Adrenal gland (tissue), 9 donors: ENCODE measurements at regions not wholly inside any gene's neighbourhood (a gene's known extent, or its start where the extent isn't known, plus 50 kb on each side); places are given as distances from the start of the nearest gene placed in this dataset.
"Not testable (repeated sequence)": the region's sequence is repeated elsewhere in the genome, so short reads cannot be mapped to it uniquely, and the experiment has no call there.

ENCODE experiments used
- DNase-seq, 7 donors: peaks; one replicate each; pipeline ENCODE4 v3.0.0-alpha.2; 2019 to 2020
- H3K27ac ChIP-seq, 5 donors: fragments of 200-600 bp; sonication (generic) in 4 of 5; 1 replicate in 3 of 5; 2 replicates in 2 of 5; pipeline versions ENCODE4 v1.5.1 to v1.8.0; 2016 to 2020; ENCODE audit warnings: mild to moderate bottlenecking in 1 of 5
- H3K27me3 ChIP-seq: fragments of 200-600 bp; 2 replicates; pipeline ENCODE4 v1.8.0; 2021
- H3K36me3 ChIP-seq, 2 donors: fragments of 200-600 bp; replicated peaks in 1 of 2; 1 replicate in 1 of 2; 2 replicates in 1 of 2; pipeline versions ENCODE4 v1.5.1 to v1.8.0; 2018 to 2022
- H3K4me1 ChIP-seq, 2 donors: fragments of 200-600 bp; replicated peaks in 1 of 2; 1 replicate in 1 of 2; 2 replicates in 1 of 2; pipeline versions ENCODE4 v1.5.1 to v1.8.0; 2018 to 2021
- H3K4me3 ChIP-seq, 4 donors: fragments of 200-600 bp; sonication (generic) in 3 of 4; one replicate each; pipeline ENCODE4 v1.5.1; 2016 to 2018
- H3K9me3 ChIP-seq, 3 donors: fragments of 200-600 bp; sonication (generic) in 1 of 3; replicated peaks in 1 of 3; 1 replicate in 2 of 3; 2 replicates in 1 of 3; pipeline versions ENCODE4 v1.5.1 to v1.8.0; 2016 to 2021
- CTCF ChIP-seq, 6 experiments: fragments of 450-650 bp in 4 of 6; fragments of 200-600 bp in 2 of 6; sonication (generic) in 1 of 6; IDR thresholded peaks; 1 replicate in 5 of 6; 2 replicates in 1 of 6; pipeline versions ENCODE4 v1.5.1 to v1.8.0; 2016 to 2021; ENCODE audit warnings: antibody characterized with exemption in 6 of 6, mild to moderate bottlenecking in 2 of 6, moderate library complexity in 1 of 6
- POLR2A ChIP-seq, 2 donors: fragments of 450-650 bp; IDR thresholded peaks; one replicate each; pipeline ENCODE4 v1.6.1; 2017; ENCODE audit warnings: antibody characterized with exemption in 2 of 2, mild to moderate bottlenecking in 2 of 2, moderate library complexity in 1 of 2
- WGBS, 4 donors: extraction: QIAGEN DNeasy Blood & Tissue Kit in 2 of 4; methylation state at CpG; one replicate each; pipeline versions ENCODE4 v1.1.5 to v1.1.7; 2013 to 2017; 5-methylcytosine and 5-hydroxymethylcytosine counted together
- intact Hi-C, 2 donors: fragments of 100-400 bp; cut with DNase I; formaldehyde crosslinking; loops; one replicate each; pipeline versions ENCODE4 v1.14.1 to v1.15.0; 2022 to 2023
- donor health status: healthy with polysubstance abuse.
- donor health status: Bipolar disorder and iron deficiency.
- donor health status: DM: yes; HTN: yes; CAD: no.
- donor health status: DM: no; HTN: no; CAD: no.
- donor health status: DM: no; HTN: no; CAD: no.

GRCh38 chr4:57740625-57741190, 630.5 kb upstream of the IGFBP7 start:
- no peaks in the 10 kb centered on the region for H3K4me1 ChIP-seq
- intact Hi-C loops, result no loop called here
- no peak overlapping the region for H3K4me3 ChIP-seq
- H3K36me3 ChIP-seq, result no peaks in the 10 kb centered on the region
- DNase-seq, result no peak
- no peak for TF ChIP-seq POLR2A (IDR thresholded peaks at IDR 0.05)
- TF ChIP-seq CTCF (IDR thresholded peaks at IDR 0.05), result no peak
- no peak overlapping the region for H3K27ac ChIP-seq
- no peaks in the 10 kb centered on the region for H3K27me3 ChIP-seq
- 61 to 95% (median 81%) methylated on average over 1 of the region's 1 CpG for WGBS, 4 donors
- H3K9me3 ChIP-seq, result no peaks in the 10 kb centered on the region

- intact Hi-C loops, result no loop called here
- Histone ChIP-seq H3K36me3 (no peaks in the 10 kb centered on the region), H3K4me1 (no peaks in the 10 kb centered on the region), H3K9me3 (no peaks in the 10 kb centered on the region), H3K27me3 (no peaks in the 10 kb centered on the region), H3K27ac (no peak overlapping the region), H3K4me3 (no peak overlapping the region)
- 65 to 77% (median 67%) methylated on average over 3 of the region's 3 CpGs for WGBS, 4 donors
- TF ChIP-seq POLR2A (IDR thresholded peaks at IDR 0.05) (no peak), CTCF (IDR thresholded peaks at IDR 0.05) (no peak)
- DNase-seq, result no peak
Measured at GRCh38 chr4:57736781-57737180, 626.6 kb upstream of the IGFBP7 start.

- Histone ChIP-seq H3K27ac (no peak overlapping the region), H3K27me3 (no peaks in the 10 kb centered on the region), H3K9me3 (no peaks in the 10 kb centered on the region), H3K4me3 (no peak overlapping the region), H3K36me3 (no peaks in the 10 kb centered on the region), H3K4me1 (no peaks in the 10 kb centered on the region)
- WGBS, 4 donors, result 61 to 70% (median 66%) methylated on average over 4 of the region's 4 CpGs
- intact Hi-C loops, result no loop called here
- no peak for TF ChIP-seq CTCF (IDR thresholded peaks at IDR 0.05)
- TF ChIP-seq POLR2A (IDR thresholded peaks at IDR 0.05), result no peak
- no peak for DNase-seq
Measured at GRCh38 chr4:57734104-57734670, 624.0 kb upstream of the IGFBP7 start.

GRCh38 chr4:57729775-57730570, 619.8 kb upstream of the IGFBP7 start:
- H3K27ac ChIP-seq, H3K4me1 ChIP-seq, H3K36me3 ChIP-seq, H3K9me3 ChIP-seq, intact Hi-C loops, H3K27me3 ChIP-seq, DNase-seq, H3K4me3 ChIP-seq: not testable (repeated sequence)
- 79 to 86% (median 84%) methylated on average over 7 to 33 of the region's 33 CpGs for WGBS, 4 donors
